ENCODE measurements at regions not wholly inside any gene's neighbourhood (a gene's known extent, or its start where the extent isn't known, plus 50 kb on each side); places are given as distances from the start of the nearest gene placed in this dataset.

DNA sequence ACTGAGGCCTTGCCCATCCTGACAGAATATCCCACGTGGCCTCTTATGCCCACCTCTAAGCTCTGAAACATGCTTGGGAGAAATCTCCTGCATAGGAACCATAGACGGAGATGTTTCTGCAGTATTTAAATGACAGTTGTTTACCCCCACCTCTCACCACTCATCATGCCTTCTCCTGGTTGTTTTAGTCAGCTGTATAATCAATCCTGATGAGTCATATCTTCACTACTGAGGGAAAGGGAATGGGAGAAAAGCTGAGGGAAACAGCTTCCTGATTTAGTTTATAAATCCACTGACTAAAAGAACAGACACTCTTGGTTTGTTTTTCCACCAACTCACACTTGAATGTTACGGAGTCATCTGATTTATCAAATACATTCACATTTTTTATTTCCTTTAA is 113.2 kb upstream of the TENT5A start:
- no peak for DNase-seq

DNA sequence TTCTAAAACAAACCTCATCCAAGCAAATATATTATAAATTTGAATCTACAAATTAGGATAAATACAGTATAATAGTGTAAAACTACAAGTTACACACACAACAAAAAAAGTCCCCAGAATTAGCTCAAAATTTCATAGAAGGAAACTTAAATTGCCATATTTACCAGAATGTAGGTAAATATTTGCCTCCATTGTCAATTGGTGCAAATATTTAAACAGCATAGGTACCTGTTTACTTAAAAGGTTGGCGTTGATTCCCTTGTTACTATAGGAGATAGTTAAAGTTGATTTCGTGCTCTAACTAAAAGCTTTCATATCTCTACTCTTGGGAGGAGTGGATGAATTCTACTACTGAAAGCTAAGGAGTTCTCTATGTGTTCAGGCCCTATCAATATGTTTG is 111.6 kb upstream of the TENT5A start:
- no peak for DNase-seq

GRCh38 chr6:81863123-81863522 is 110.6 kb upstream of the TENT5A start:
- DNase-seq, result no peak

- DNase-seq, result no peak
Observed at GRCh38 chr6:81861281-81861680, 108.8 kb upstream of the TENT5A start.

GRCh38 chr6:81859884-81860283 is 107.4 kb upstream of the TENT5A start:
- no peak for DNase-seq

DNA sequence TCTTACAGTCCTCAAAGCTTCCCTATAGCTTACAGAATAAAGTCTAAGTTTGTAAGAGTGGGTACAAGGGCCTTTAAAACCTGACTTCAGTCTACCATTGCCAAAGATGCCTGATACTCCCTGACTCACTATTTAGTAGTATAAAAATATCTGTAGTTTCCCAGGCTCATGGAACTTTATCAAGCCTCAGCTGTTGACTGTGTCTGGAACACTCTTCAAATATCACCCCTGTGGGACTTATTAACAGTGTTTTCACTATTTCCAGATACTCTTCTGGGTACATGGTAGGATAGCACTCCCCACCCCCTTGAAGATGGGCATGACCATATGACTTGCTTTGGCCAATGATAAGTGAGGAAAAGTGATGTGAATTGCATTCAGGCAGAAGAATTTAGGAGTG is 105.3 kb upstream of the TENT5A start:
- no peak for DNase-seq

DNA sequence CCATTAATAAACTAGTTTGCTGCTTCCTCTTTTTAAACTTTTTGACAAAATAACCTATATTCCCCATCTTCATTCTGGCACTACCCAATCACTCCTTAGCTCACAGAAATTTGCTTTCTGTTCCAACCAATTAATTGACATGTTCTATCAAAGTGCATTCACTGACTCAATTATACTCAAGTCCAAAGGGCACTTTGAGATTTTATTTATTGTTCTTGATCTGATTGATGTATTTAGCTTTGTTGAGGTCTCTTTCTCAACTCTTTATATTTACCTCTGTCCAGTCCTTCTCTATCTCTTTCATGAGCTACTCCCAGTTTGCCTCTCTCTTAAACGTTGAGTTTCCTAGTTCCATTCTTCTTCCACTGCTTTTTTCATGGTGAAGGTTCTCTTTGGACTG is 104.4 kb upstream of the TENT5A start:
- DNase-seq, result no peak

GRCh38 chr6:81854474-81854873 is 102.0 kb upstream of the TENT5A start:
- DNase-seq, result no peak

- DNase-seq, result no peak
Observed at GRCh38 chr6:81853975-81854374, 101.5 kb upstream of the TENT5A start.

DNA sequence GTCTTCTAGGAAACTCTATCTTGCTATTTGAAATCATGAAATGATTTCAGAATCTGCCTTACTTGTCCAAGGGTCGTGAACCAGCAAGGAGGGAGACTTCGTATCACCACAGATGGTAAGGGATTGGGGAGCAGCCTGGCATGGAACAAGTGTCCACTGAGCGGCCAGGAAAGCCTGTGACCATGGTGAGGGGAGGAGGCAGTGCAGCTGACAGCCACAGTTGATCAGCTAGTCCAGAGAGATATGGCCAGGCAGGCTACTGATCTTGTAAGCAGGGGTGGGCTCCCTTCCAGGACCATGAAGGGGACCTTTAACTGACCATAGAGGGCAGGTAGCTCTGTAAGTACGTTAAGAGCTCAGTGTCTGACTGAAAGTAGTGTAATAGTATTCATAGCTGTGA is 96.8 kb upstream of the TENT5A start:
- no peak for DNase-seq

- no peak for DNase-seq
Observed at GRCh38 chr6:81847866-81848265, 95.4 kb upstream of the TENT5A start.

DNA sequence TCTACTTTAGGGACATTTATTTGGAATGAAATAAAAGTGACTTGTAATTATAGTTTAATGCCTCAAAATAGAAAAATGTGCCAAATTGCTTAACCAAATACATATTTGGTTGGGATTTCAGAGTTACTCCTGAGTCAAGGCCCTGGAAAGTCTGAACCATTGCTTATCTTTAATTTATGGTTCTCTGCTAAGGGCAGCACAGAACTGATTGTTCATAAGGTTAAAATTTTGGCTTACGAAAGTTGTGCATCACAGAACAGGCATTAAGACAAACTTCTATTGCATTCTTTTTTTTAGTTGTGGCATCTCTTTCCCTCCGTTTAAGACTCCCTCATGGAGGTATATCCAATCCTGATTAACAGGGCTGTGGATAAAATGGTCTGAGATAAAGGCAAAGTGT is 92.2 kb upstream of the TENT5A start:
- no peak for DNase-seq

GRCh38 chr6:81843302-81843701 is 90.8 kb upstream of the TENT5A start:
- no peak for DNase-seq

GRCh38 chr6:81842254-81842653 is 89.8 kb upstream of the TENT5A start:
- no peak for DNase-seq

GRCh38 chr6:81838724-81839426 is 86.4 kb upstream of the TENT5A start:
- no peak for DNase-seq

GRCh38 chr6:81838031-81838430 is 85.5 kb upstream of the TENT5A start:
- DNase-seq, result no peak

DNA sequence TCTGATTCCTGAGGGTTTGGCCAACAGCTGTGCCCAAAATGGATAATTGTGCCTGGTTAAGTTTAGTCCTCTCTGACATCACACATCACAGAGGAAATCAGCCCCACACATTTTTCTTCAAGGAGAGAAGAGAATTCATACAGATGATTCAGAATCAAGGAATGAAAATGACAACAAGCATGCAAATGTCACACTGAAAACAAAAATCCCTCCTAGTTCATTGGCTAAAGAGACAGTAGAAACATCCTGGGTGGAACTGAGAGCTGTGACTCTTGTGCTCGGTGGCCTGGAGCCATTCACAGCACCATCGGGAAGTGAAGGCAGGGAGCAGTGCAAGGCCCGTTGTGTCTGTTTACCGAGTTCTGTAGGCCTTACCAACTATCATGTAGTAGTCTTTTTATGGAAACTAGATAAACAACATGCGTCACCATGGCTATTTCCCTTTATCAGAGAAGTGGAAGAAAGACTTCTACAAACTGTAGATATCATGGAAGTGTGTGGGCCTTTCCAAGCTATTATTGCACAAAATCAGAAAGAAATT is 81.7 kb upstream of the TENT5A start:
- DNase-seq, result no peak

GRCh38 chr6:81832304-81832703 is 79.8 kb upstream of the TENT5A start:
- no peak for DNase-seq

DNA sequence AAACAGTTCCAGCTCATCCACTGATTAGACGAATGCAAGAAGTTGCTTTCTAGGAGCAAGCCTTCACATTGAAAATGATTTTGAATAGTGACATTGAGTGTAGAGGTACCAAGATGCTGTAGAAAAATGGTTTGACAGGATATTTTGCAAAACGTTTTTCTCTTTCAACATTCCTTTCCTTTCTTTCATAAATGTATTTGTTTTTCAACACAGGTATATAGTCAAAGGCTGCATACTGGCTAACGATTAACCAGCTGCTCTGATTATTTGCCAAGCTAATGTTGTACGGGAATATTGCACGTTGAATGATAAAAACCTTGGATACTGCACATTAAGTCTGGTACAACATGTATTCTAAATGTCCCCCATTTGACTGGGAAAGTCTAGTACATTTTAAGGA is 78.8 kb upstream of the TENT5A start:
- no peak for DNase-seq

DNA sequence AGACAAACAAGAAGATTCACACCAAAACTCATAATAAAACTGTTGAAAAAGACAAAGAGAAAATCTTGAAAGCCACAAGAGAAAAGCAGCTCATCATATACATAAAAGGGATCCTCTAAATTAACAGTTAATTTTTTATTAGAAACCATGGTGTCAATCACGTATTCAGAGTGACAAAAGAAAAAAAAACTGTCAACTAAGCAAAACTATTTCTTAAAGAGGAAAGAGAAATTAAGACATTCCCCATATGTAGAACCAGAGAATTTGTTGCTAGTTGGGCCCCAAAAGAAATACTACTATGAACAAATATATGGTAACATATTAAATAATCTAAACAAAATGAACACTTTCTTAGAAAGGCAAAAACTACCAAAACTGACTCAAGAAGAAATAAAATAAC is 74.3 kb upstream of the TENT5A start:
- DNase-seq, result no peak

DNA sequence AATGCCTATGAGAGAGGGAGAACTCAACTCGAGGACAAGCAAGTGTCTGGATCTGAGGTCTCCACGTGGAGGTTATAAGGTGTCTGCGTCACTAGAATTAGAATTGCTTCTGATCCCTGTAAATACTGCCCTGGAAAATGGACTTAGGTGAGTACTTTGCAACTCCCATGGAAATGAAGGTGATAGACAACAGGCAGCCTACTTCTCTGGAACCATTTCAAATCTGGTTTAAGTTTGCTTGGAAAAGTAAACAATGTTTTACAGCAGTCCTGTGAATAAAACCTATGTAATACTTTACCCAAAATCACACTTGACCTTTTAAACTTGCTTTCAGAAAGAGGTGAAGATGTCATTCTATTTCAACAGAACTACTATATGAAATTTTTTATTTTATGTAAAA is 70.1 kb upstream of the TENT5A start:
- no peak for DNase-seq

GRCh38 chr6:81821449-81821848 is 69.0 kb upstream of the TENT5A start:
- DNase-seq, result no peak

DNA sequence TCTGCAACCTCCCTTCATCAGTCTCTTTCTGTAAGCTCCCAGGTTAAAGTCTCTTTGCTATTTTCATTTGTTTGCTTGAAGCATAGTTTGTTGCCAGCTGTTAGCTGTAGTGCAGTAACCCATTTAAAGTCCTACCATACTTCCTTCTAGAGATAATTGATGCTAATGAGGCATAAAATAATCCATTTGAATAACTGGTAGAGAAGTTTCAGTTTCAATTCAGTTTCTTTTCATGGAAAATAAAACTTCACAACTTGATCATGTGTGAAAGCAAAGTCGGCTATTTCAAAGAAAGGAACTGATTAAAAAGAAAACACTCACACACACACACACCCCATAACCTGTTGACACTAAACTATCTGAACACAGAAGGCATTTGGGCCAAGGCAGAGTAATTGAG is 68.5 kb upstream of the TENT5A start:
- DNase-seq, result no peak

GRCh38 chr6:81820422-81820821 is 67.9 kb upstream of the TENT5A start:
- no peak for DNase-seq

Data from renal pelvis (tissue), 1 donor.